ENCODE measurements at regions not wholly inside any gene's neighbourhood (a gene's known extent, or its start where the extent isn't known, plus 50 kb on each side); places are given as distances from the start of the nearest gene placed in this dataset.

GRCh38 chr13:62653371-62653770 is 1237.7 kb upstream of the PCDH20 start:
- TF ChIP-seq CTCF (IDR thresholded peaks at IDR 0.05; ENCODE audit: extremely low read depth in 1 of 2, insufficient read depth in 1 of 2, low read depth in 1 of 2, low read length in 2 of 2) (no peak), FOS (IDR thresholded peaks at IDR 0.05; ENCODE audit: borderline replicate concordance, insufficient read depth, low read length) (no peak)

Data from endothelial cell of umbilical vein (primary cell).